Uterus (tissue), 3 donors: ENCODE measurements at regions not wholly inside any gene's neighbourhood (a gene's known extent, or its start where the extent isn't known, plus 50 kb on each side); places are given as distances from the start of the nearest gene placed in this dataset.
"Not testable (repeated sequence)": the region's sequence is repeated elsewhere in the genome, so short reads cannot be mapped to it uniquely, and the experiment has no call there.

Experiments
- DNase-seq, 2 donors: peaks; one replicate each; pipeline ENCODE4 v3.0.0-alpha.2; 2019 to 2020
- H3K27ac ChIP-seq, 2 donors: fragments of 200-600 bp; sonication (generic); 1 replicate in 1 of 2; 2 replicates in 1 of 2; pipeline ENCODE4 v1.5.1; 2016 to 2018
- H3K27me3 ChIP-seq, 2 donors: fragments of 200-600 bp; sonication (generic); one replicate each; pipeline ENCODE4 v1.5.1; 2018 to 2019; ENCODE audit warnings: control low read depth in 1 of 2
- H3K36me3 ChIP-seq, 2 donors: fragments of 200-600 bp; sonication (generic); one replicate each; pipeline ENCODE4 v1.5.1; 2019; ENCODE audit warnings: control low read depth in 1 of 2
- H3K4me1 ChIP-seq, 2 donors: fragments of 200-600 bp; sonication (generic); one replicate each; pipeline ENCODE4 v1.5.1; 2018 to 2019; ENCODE audit warnings: control low read depth in 1 of 2
- H3K4me3 ChIP-seq, 2 donors: fragments of 200-600 bp; sonication (generic); 1 replicate in 1 of 2; 2 replicates in 1 of 2; pipeline ENCODE4 v1.5.1; 2018 to 2019; ENCODE audit warnings: mild to moderate bottlenecking in 1 of 2
- H3K9me3 ChIP-seq, 2 donors: fragments of 200-600 bp; sonication (generic); one replicate each; pipeline ENCODE4 v1.5.1; 2019; ENCODE audit warnings: control low read depth in 1 of 2
- POLR2A ChIP-seq, 2 donors: fragments of 450-650 bp; IDR thresholded peaks; one replicate each; pipeline ENCODE4 v1.6.1; 2016; ENCODE audit warnings: antibody characterized with exemption in 2 of 2, mild to moderate bottlenecking in 1 of 2, moderate library complexity in 1 of 2
- intact Hi-C: fragments of 100-400 bp; cut with DNase I; formaldehyde crosslinking; loops from one replicate; pipeline ENCODE4 v1.15.1; 2023; ENCODE audit warnings: low total_unique reads
- TF ChIP-seq, protein P1 (sequence below), 4 experiments: fragments of 200-600 bp in 2 of 4; fragments of 450-650 bp in 2 of 4; sonication (generic) in 2 of 4; IDR thresholded peaks; one replicate each; pipeline ENCODE4 v1.5.1; 2016 to 2019; ENCODE audit warnings: antibody characterized with exemption in 4 of 4, mild to moderate bottlenecking in 2 of 4, moderate library complexity in 1 of 4
- donor health status: DM: yes; HTN: yes; CAD: no.

DNA sequence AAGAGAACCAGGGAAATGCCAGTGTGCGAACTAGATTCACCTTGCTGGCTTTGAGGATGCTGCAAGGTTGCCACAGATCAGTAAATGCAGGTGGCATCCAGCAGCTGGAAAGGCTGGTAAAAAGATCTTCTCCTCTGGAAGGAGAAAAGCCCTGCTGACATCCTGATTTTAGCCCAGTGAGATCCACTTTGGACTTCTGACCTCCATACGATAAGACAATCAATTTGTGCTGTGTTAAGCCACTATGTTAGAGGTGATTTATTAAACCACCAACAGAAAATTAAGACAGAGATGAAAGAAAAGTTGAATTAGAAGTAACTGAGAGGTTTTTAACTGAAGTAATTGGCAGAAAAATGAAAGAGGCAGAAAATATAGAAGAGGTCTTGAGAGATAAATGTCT lies 283.8 kb upstream of the CDH12 start:
- DNase-seq = no peak
- Histone ChIP-seq H3K27me3 (no peaks in the 10 kb centered on the region), H3K4me3 (no peak overlapping the region), H3K36me3 (no peaks in the 10 kb centered on the region), H3K4me1 (no peaks in the 10 kb centered on the region), H3K27ac (no peak overlapping the region), H3K9me3 (no peaks in the 10 kb centered on the region)
- intact Hi-C loops = no loop called here
- TF ChIP-seq, protein P1, sequence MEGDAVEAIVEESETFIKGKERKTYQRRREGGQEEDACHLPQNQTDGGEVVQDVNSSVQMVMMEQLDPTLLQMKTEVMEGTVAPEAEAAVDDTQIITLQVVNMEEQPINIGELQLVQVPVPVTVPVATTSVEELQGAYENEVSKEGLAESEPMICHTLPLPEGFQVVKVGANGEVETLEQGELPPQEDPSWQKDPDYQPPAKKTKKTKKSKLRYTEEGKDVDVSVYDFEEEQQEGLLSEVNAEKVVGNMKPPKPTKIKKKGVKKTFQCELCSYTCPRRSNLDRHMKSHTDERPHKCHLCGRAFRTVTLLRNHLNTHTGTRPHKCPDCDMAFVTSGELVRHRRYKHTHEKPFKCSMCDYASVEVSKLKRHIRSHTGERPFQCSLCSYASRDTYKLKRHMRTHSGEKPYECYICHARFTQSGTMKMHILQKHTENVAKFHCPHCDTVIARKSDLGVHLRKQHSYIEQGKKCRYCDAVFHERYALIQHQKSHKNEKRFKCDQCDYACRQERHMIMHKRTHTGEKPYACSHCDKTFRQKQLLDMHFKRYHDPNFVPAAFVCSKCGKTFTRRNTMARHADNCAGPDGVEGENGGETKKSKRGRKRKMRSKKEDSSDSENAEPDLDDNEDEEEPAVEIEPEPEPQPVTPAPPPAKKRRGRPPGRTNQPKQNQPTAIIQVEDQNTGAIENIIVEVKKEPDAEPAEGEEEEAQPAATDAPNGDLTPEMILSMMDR (IDR thresholded peaks at IDR 0.05) = no peak
- TF ChIP-seq POLR2A (IDR thresholded peaks at IDR 0.05) = no peak

DNA sequence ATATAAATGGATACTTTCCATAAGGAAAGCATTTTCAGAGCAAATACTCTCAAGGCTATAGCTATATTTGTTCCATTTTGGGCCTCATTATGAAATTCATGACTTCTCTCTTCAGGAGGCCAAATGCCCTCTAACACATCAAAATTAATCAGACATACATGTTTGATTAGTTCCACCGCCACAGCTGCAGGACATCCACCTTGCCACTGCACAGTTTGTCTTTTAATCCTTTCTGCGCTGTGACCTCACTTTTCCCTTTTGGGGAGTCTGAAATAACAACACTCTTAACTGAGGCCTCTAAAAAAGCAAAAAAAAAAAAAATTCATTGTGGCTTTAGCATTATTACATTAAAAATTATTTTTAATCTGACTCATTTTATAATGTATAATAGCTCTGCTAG lies 279.1 kb upstream of the CDH12 start:
- Histone ChIP-seq H3K27me3 (no peaks in the 10 kb centered on the region), H3K9me3 (no peaks in the 10 kb centered on the region), H3K36me3 (no peaks in the 10 kb centered on the region), H3K4me1 (no peaks in the 10 kb centered on the region), H3K27ac (no peak overlapping the region), H3K4me3 (no peak overlapping the region)
- TF ChIP-seq POLR2A (IDR thresholded peaks at IDR 0.05) = no peak
- TF ChIP-seq, protein P1 (IDR thresholded peaks at IDR 0.05) = no peak
- intact Hi-C loops = no loop called here
- DNase-seq = no peak

GRCh38 chr5:23112237-23112636 lies 259.1 kb upstream of the CDH12 start:
- no peaks in the 10 kb centered on the region for H3K36me3 ChIP-seq
- no peak for TF ChIP-seq POLR2A (IDR thresholded peaks at IDR 0.05)
- H3K27me3 ChIP-seq = no peaks in the 10 kb centered on the region
- no peak overlapping the region for H3K4me3 ChIP-seq
- no peaks in the 10 kb centered on the region for H3K4me1 ChIP-seq
- intact Hi-C loops = no loop called here
- H3K9me3 ChIP-seq = no peaks in the 10 kb centered on the region
- no peak for DNase-seq
- H3K27ac ChIP-seq = no peak overlapping the region

- Histone ChIP-seq H3K9me3 (peaks cover 0 to 3% of the 10 kb centered on the region in 2 donors), H3K27ac (no peak overlapping the region), H3K27me3 (no peaks in the 10 kb centered on the region), H3K4me1 (no peaks in the 10 kb centered on the region), H3K36me3 (no peaks in the 10 kb centered on the region), H3K4me3 (no peak overlapping the region)
- TF ChIP-seq, protein P1 (IDR thresholded peaks at IDR 0.05) = no peak
- TF ChIP-seq POLR2A (IDR thresholded peaks at IDR 0.05) = no peak
- DNase-seq = no peak
- intact Hi-C loops = no loop called here
Observed at GRCh38 chr5:23105021-23105420, 251.9 kb upstream of the CDH12 start.

DNA sequence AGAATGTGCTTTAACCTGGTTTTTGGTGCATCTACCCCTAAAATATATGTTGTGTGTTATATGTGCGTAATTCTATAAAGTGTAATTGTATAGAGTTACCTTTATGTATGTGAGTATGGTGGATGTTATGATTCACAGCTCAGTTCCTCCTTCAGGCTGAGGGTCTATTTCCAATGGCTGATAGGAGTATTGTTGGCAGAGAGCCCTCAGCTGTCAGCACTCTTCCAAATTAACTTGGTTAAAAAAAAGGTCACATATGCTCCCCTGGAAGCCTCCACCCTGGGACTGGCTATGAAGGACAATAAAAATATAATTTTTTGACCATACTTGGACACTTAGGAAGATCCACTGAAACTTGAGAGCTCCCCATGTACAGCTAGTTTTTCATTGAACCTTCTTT lies 250.4 kb upstream of the CDH12 start:
- TF ChIP-seq, protein P1 (IDR thresholded peaks at IDR 0.05) = no peak
- TF ChIP-seq POLR2A (IDR thresholded peaks at IDR 0.05) = no peak
- no peak for DNase-seq

GRCh38 chr5:23095418-23095817 lies 242.3 kb upstream of the CDH12 start:
- H3K4me3 ChIP-seq, H3K36me3 ChIP-seq, H3K27me3 ChIP-seq, H3K9me3 ChIP-seq, intact Hi-C loops, DNase-seq, H3K4me1 ChIP-seq, H3K27ac ChIP-seq: not testable (repeated sequence)

More for the DNA sequence above, 250.4 kb upstream of the CDH12 start:
- H3K4me3 ChIP-seq = no peak overlapping the region
- intact Hi-C loops = no loop called here
- H3K27me3 ChIP-seq = no peaks in the 10 kb centered on the region
- H3K27ac ChIP-seq = no peak overlapping the region
- peaks cover 0 to 3% of the 10 kb centered on the region in 2 donors for H3K9me3 ChIP-seq
- H3K36me3 ChIP-seq = no peaks in the 10 kb centered on the region
- no peaks in the 10 kb centered on the region for H3K4me1 ChIP-seq
